Right lobe of liver (tissue), 6 donors: ENCODE measurements at regions not wholly inside any gene's neighbourhood (a gene's known extent, or its start where the extent isn't known, plus 50 kb on each side); places are given as distances from the start of the nearest gene placed in this dataset.

Experiments used
- ATAC-seq, 4 donors: fragments of 200-7000 bp; cut with Tn5 transposase; one replicate each; pipeline ENCODE4 v1.9.1; 2020; ENCODE audit warnings: mild to moderate bottlenecking in 4 of 4, moderate library complexity in 4 of 4
- DNase-seq, 3 donors: peaks; one replicate each; pipeline ENCODE4 v3.0.0-alpha.2; 2020
- H3K27ac ChIP-seq, 3 donors: fragments of 200-600 bp; one replicate each; pipeline ENCODE4 v1.8.0; 2022
- H3K27me3 ChIP-seq, 2 donors: fragments of 200-600 bp; one replicate each; pipeline ENCODE4 v1.8.0; 2022
- H3K36me3 ChIP-seq, 4 donors: fragments of 200-600 bp; sonication (generic) in 1 of 4; one replicate each; pipeline versions ENCODE4 v1.5.1 to v1.8.0; 2017 to 2022; ENCODE audit warnings: control low read depth in 1 of 4
- H3K4me1 ChIP-seq, 4 donors: fragments of 200-600 bp; sonication (generic) in 1 of 4; one replicate each; pipeline versions ENCODE4 v1.5.1 to v1.8.0; 2017 to 2022; ENCODE audit warnings: control low read depth in 1 of 4
- H3K4me3 ChIP-seq, 3 donors: fragments of 200-600 bp; one replicate each; pipeline ENCODE4 v1.8.0; 2022
- H3K9me3 ChIP-seq, 4 donors: fragments of 200-600 bp; sonication (generic) in 1 of 4; one replicate each; pipeline versions ENCODE4 v1.5.1 to v1.8.0; 2017 to 2022; ENCODE audit warnings: control low read depth in 1 of 4
- POLR2A ChIP-seq: fragments of 450-650 bp; IDR thresholded peaks from one replicate; pipeline ENCODE4 v1.6.1; 2017; ENCODE audit warnings: antibody characterized with exemption, mild to moderate bottlenecking
- WGBS: methylation state at CpG from one replicate; pipeline ENCODE4 v1.1.6; 2018; ENCODE audit warnings: low coverage, low lambda C conversion rate; ENCODE audit not compliant: insufficient coverage; ENCODE audit errors: missing lambda C conversion rate; 5-methylcytosine and 5-hydroxymethylcytosine counted together
- intact Hi-C, 2 donors: fragments of 100-400 bp; cut with DNase I; formaldehyde crosslinking; loops; one replicate each; pipeline versions ENCODE4 v1.11.2 to v1.14.1; 2022
- TF ChIP-seq, protein P1 (sequence below), 4 donors: fragments of 200-600 bp in 3 of 4; fragments of 450-650 bp in 1 of 4; IDR thresholded peaks; one replicate each; pipeline versions ENCODE4 v1.5.1 to v1.8.0; 2016 to 2022; ENCODE audit warnings: antibody characterized with exemption in 4 of 4, mild to moderate bottlenecking in 2 of 4
- donor health status: DM: no; HTN: yes; CAD: no.
- donor health status: DM: no; HTN: no; CAD: no.
- donor health status: DM: no; HTN: no; CAD: no.
- donor health status: DM: no; HTN: yes; CAD: no.
- donor health status: DM: no; HTN: yes; CAD: no.

DNA sequence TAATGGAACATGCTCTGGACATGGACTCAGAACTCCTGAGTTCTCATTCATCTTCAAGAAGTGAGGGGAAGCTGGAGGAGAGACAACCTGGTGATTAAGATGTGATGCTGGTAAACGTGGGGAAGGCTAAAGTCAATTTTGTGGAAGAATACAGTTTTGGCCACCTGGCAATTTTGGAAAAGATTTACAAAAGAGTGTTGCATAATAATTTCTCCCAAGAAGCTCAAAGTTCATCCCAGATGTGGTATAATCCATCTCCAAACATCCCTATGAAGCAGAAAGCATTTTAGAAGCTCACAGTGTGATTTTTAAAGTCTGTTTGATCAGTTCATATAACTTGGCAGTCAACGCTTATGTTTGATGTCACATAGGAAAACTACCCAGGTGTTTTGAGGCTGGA lies 208.7 kb downstream of the LMX1A start:
- Histone ChIP-seq H3K4me1 (peaks cover 0 to 6% (median 0%) of the 10 kb centered on the region in 4 donors), H3K36me3 (no peaks in the 10 kb centered on the region), H3K4me3 (no peak overlapping the region), H3K9me3 (no peaks in the 10 kb centered on the region), H3K27ac (no peak overlapping the region), H3K27me3 (no peaks in the 10 kb centered on the region)
- WGBS: 49% methylated on average over 2 of the region's 2 CpGs
- intact Hi-C loops: loop anchor here in 1 of 2 donors (5.0 to 10.0 kb wide), 2 partner anchors 127 to 220 kb away; no protein-coding TSS in a partner anchor
- no peak for TF ChIP-seq POLR2A
- TF ChIP-seq, protein P1, sequence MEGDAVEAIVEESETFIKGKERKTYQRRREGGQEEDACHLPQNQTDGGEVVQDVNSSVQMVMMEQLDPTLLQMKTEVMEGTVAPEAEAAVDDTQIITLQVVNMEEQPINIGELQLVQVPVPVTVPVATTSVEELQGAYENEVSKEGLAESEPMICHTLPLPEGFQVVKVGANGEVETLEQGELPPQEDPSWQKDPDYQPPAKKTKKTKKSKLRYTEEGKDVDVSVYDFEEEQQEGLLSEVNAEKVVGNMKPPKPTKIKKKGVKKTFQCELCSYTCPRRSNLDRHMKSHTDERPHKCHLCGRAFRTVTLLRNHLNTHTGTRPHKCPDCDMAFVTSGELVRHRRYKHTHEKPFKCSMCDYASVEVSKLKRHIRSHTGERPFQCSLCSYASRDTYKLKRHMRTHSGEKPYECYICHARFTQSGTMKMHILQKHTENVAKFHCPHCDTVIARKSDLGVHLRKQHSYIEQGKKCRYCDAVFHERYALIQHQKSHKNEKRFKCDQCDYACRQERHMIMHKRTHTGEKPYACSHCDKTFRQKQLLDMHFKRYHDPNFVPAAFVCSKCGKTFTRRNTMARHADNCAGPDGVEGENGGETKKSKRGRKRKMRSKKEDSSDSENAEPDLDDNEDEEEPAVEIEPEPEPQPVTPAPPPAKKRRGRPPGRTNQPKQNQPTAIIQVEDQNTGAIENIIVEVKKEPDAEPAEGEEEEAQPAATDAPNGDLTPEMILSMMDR (IDR thresholded peaks at IDR 0.05): no peak
- DNase-seq (no peak), ATAC-seq (no peak)

- intact Hi-C loops: loop anchor here in 1 of 2 donors (5.0 to 10.0 kb wide), 2 partner anchors 130 to 222 kb away; no protein-coding TSS in a partner anchor
- Histone ChIP-seq H3K4me1 (no peaks in the 10 kb centered on the region), H3K27ac (no peak overlapping the region), H3K27me3 (no peaks in the 10 kb centered on the region), H3K36me3 (no peaks in the 10 kb centered on the region), H3K9me3 (no peaks in the 10 kb centered on the region), H3K4me3 (no peak overlapping the region)
- DNase-seq (peak in 2 of 3 donors; percentile 28 to 65), ATAC-seq (peak; percentile 94 to 99 (median 96))
- TF ChIP-seq, protein P1 (IDR thresholded peaks at IDR 0.05): peak; percentile 74 to 86 (median 82)
- TF ChIP-seq POLR2A: no peak
- 11% methylated on average over 12 of the region's 12 CpGs for WGBS
These were observed 211.6 kb downstream of the LMX1A start for GRCh38 chr1:165144757-165145397.

DNA sequence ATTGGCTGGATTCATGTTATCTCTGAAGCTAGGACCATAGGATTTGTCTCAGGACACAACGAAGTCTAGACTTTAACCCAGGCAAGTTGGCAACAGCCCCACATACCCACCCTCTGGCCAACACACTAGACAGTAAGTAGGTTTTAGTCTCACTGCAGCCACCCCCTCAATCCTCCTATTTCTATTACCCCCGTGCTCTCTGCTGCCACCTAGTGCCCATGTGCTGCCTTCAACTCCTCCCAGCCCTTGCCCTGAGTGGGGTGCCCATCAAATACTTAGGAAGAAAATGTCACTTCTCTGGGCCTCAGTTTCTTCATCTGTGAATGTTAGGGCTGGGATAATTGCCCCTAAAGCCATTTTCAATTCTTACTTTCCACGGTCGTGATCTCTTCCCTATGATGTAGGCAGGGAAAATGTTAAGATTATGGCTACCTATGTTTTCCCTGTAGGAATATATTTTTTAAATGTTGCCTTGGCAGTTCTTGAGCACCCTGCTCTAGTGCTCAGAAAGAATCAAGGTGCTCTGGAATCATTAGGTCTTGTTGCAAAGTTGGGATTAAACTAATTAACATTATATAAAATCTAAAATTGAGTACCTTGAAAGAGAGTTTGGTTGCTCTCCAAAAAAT lies 213.0 kb downstream of the LMX1A start:
- ATAC-seq: peak; percentile 75 to 83 (median 80)
- Histone ChIP-seq H3K27ac (no peak overlapping the region), H3K9me3 (no peaks in the 10 kb centered on the region), H3K4me3 (no peak overlapping the region), H3K36me3 (no peaks in the 10 kb centered on the region), H3K27me3 (no peaks in the 10 kb centered on the region), H3K4me1 (no peaks in the 10 kb centered on the region)
- TF ChIP-seq, protein P1 (IDR thresholded peaks at IDR 0.05): peak; percentile 55 to 84 (median 78)
- no peak for TF ChIP-seq POLR2A
- intact Hi-C loops: loop anchor here in 1 of 2 donors (10.0 kb wide), 1 partner anchor 131 kb away; no protein-coding TSS in a partner anchor
- WGBS: 22% methylated on average over 3 of the region's 4 CpGs
- DNase-seq: peak in 2 of 3 donors; percentile 49 to 57

DNA sequence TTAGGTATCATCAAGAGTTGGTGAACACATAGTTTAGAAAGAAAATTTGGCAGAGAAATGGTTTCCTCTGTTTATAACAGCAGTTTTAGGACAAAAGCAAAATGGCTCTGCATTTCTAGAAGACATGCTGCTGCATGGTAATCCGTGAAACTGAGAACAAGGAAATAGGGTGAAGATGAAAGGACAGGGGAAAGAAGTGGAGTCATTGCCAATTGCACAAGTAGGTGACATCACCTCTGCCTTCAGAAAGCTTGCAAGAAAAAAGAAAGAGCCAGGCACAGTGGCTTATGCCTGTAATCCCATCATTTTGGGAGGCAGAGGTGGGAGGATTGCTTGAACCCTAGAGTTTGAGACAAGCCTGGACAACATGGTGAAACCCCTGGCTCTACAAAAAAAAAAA lies 217.6 kb downstream of the LMX1A start:
- 75% methylated on average over 1 of the region's 1 CpG for WGBS
- H3K27me3 ChIP-seq: no peaks in the 10 kb centered on the region

More for the DNA sequence above, 217.6 kb downstream of the LMX1A start:
- H3K36me3 ChIP-seq: no peaks in the 10 kb centered on the region
- intact Hi-C loops: loop anchor here in 1 of 2 donors (10.0 kb wide), 1 partner anchor 236 kb away; no protein-coding TSS in a partner anchor
- TF ChIP-seq, protein P1 (IDR thresholded peaks at IDR 0.05): no peak
- TF ChIP-seq POLR2A: no peak
- H3K4me1 ChIP-seq: no peaks in the 10 kb centered on the region
- H3K9me3 ChIP-seq: no peaks in the 10 kb centered on the region
- no peak for DNase-seq
- no peak for ATAC-seq
- H3K27ac ChIP-seq: no peak overlapping the region
- no peak overlapping the region for H3K4me3 ChIP-seq
